Central memory CD8-positive, alpha-beta T cell (primary cell): ENCODE measurements at regions not wholly inside any gene's neighbourhood (a gene's known extent, or its start where the extent isn't known, plus 50 kb on each side); places are given as distances from the start of the nearest gene placed in this dataset.

Experiments
- ATAC-seq: fragments of 150-1000 bp; cut with Tn5 transposase; replicated peaks from 2 replicates; pipeline ENCODE4 v1.10.0; 2022; ENCODE audit warnings: mild to moderate bottlenecking, moderate FRiP score, moderate number of reproducible peaks; ENCODE audit not compliant: poor library complexity, severe bottlenecking; ENCODE audit errors: extremely low read depth
- DNase-seq, 2 donors: peaks; one replicate each; pipeline ENCODE4 v3.0.0; 2021; ENCODE audit warnings: low spot score in 2 of 2
- H3K27ac Mint-ChIP-seq: one replicate; pipeline ENCODE4 v1.8.0; 2022; ENCODE audit warnings: low read depth, mild to moderate bottlenecking, moderate library complexity, mixed read lengths
- H3K27me3 Mint-ChIP-seq: one replicate; pipeline ENCODE4 v1.8.0; 2022; ENCODE audit warnings: mixed read lengths
- H3K36me3 Mint-ChIP-seq: one replicate; pipeline ENCODE4 v1.8.0; 2022; ENCODE audit warnings: mild to moderate bottlenecking, moderate library complexity, mixed read lengths; ENCODE audit not compliant: insufficient read depth
- H3K4me1 Mint-ChIP-seq: one replicate; pipeline ENCODE4 v1.8.0; 2022; ENCODE audit warnings: mixed read lengths
- H3K4me3 Mint-ChIP-seq: one replicate; pipeline ENCODE4 v1.8.0; 2022; ENCODE audit warnings: mild to moderate bottlenecking, moderate library complexity, mixed read lengths
- H3K9me3 Mint-ChIP-seq: one replicate; pipeline ENCODE4 v1.8.0; 2022; ENCODE audit warnings: mixed read lengths

GRCh38 chr3:181971424-181971823 lies 259.7 kb downstream of the SOX2 start:
- H3K4me1 Mint-ChIP-seq = no peaks in the 10 kb centered on the region
- ATAC-seq (no peak), DNase-seq (no peak)
- H3K27me3 Mint-ChIP-seq = no peaks in the 10 kb centered on the region
- H3K9me3 Mint-ChIP-seq = no peaks in the 10 kb centered on the region
- H3K4me3 Mint-ChIP-seq = no peak overlapping the region
- no peak overlapping the region for H3K27ac Mint-ChIP-seq
- no peaks in the 10 kb centered on the region for H3K36me3 Mint-ChIP-seq

DNA sequence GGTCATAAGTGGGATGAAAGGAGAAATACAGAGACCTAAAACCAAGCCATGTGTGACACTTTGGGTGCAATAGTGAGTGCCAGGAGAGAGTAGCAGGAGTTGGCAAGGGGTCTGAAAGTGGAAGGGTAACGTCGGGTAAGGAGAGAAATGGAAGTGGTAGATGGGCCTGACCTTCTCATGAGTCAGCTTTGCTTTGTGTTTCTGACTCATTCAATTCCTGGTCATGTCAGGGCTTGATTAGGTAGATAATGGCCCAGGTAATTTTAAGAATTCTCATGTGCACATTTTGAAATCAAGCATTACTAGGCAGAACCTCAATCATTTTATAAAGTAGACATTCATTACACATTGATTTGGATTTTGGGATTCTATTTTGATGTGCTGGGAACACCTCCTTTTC lies 262.5 kb downstream of the SOX2 start:
- H3K27me3 Mint-ChIP-seq = no peaks in the 10 kb centered on the region
- no peak overlapping the region for H3K4me3 Mint-ChIP-seq
- no peak overlapping the region for H3K27ac Mint-ChIP-seq
- H3K9me3 Mint-ChIP-seq = no peaks in the 10 kb centered on the region
- no peak for ATAC-seq
- no peaks in the 10 kb centered on the region for H3K36me3 Mint-ChIP-seq
- H3K4me1 Mint-ChIP-seq = no peaks in the 10 kb centered on the region
- DNase-seq = no peak

- ATAC-seq = no peak
- Mint-ChIP-seq H3K9me3 (no peaks in the 10 kb centered on the region), H3K4me3 (no peak overlapping the region), H3K27ac (no peak overlapping the region), H3K4me1 (no peaks in the 10 kb centered on the region), H3K36me3 (no peaks in the 10 kb centered on the region), H3K27me3 (no peaks in the 10 kb centered on the region)
- no peak for DNase-seq
Measured at GRCh38 chr3:181976526-181976925, 264.8 kb downstream of the SOX2 start.

GRCh38 chr3:181985386-181985785 lies 273.7 kb downstream of the SOX2 start:
- H3K4me3 Mint-ChIP-seq = no peak overlapping the region
- H3K36me3 Mint-ChIP-seq = no peaks in the 10 kb centered on the region
- no peak overlapping the region for H3K27ac Mint-ChIP-seq
- ATAC-seq (no peak), DNase-seq (no peak)
- no peaks in the 10 kb centered on the region for H3K4me1 Mint-ChIP-seq
- H3K9me3 Mint-ChIP-seq = peaks cover 34% of the 10 kb centered on the region
- H3K27me3 Mint-ChIP-seq = no peaks in the 10 kb centered on the region

DNA sequence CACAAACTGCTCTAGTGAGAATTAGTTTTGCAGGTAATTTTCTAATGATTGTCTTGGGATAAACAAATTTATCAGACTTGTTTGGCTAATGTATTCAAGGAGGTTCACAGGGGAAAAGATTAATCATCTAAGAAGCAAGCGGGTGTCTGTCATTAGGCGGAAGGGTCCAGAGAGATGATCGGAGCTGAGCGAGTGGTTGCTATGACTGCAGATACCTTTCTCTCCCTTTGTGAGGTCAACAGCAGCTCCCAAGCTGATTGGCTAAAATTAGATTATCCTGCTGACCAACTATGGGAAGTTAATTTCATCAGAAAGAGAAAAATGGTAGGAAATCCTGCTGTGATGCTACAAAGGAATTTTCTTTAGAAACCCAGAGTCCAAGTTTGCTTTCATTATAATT lies 276.0 kb downstream of the SOX2 start:
- H3K9me3 Mint-ChIP-seq = peaks cover 22% of the 10 kb centered on the region
- ATAC-seq (no peak), DNase-seq (no peak)
- H3K36me3 Mint-ChIP-seq = no peaks in the 10 kb centered on the region
- no peak overlapping the region for H3K27ac Mint-ChIP-seq
- H3K4me3 Mint-ChIP-seq = no peak overlapping the region
- no peaks in the 10 kb centered on the region for H3K27me3 Mint-ChIP-seq
- H3K4me1 Mint-ChIP-seq = no peaks in the 10 kb centered on the region

GRCh38 chr3:181998828-181999227 lies 287.1 kb downstream of the SOX2 start:
- Mint-ChIP-seq H3K36me3 (no peaks in the 10 kb centered on the region), H3K9me3 (peaks cover 16% of the 10 kb centered on the region), H3K4me3 (no peak overlapping the region), H3K27me3 (no peaks in the 10 kb centered on the region), H3K4me1 (no peaks in the 10 kb centered on the region), H3K27ac (no peak overlapping the region)
- ATAC-seq (no peak), DNase-seq (no peak)

- Mint-ChIP-seq H3K4me1 (no peaks in the 10 kb centered on the region), H3K9me3 (peaks cover 16% of the 10 kb centered on the region), H3K27me3 (no peaks in the 10 kb centered on the region), H3K27ac (no peak overlapping the region), H3K4me3 (no peak overlapping the region), H3K36me3 (no peaks in the 10 kb centered on the region)
- no peak for ATAC-seq
- DNase-seq = no peak
Measured at GRCh38 chr3:181999314-181999713, 287.6 kb downstream of the SOX2 start.

DNA sequence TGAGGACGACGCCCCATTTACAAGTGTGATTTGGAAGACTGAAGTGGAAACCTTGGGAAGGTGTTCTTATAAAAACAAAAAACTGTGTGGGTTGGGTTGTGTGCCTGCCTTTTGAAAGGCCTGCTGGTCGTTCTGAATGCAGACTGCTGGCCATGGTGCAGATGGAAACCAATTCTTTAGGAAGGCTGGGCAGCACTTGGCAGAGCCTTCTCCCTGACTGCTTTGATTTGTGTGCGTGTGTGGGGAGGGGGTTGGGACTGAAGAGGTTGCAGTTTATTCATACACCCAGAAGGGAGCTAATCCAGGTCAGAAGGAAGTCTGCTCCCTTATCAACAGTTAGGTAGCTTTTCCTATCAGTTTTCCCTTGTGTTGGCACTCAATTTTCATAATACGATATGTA lies 288.7 kb downstream of the SOX2 start:
- no peak overlapping the region for H3K4me3 Mint-ChIP-seq
- H3K27ac Mint-ChIP-seq = no peak overlapping the region
- no peaks in the 10 kb centered on the region for H3K4me1 Mint-ChIP-seq
- no peaks in the 10 kb centered on the region for H3K27me3 Mint-ChIP-seq
- H3K9me3 Mint-ChIP-seq = peaks cover 10% of the 10 kb centered on the region
- H3K36me3 Mint-ChIP-seq = no peaks in the 10 kb centered on the region
- no peak for ATAC-seq
- no peak for DNase-seq

DNA sequence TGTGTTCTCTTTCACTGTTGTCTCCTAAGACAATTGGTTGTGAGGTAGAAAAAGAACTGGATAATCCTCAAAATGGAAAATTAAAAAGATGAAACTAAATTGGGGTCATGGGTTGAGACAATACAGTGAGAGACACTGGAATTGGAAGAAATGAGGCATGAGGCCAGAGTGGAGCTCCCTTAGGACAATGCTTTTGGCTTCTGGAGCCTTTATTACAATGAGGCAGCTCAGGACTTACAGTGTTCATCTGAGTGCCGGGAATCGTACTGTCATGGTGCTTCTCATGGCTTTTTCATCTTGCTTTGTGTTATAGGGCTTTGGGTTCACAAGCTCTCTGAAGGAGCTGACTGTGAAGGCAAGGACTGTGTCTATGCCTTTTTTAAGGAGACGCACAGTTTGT lies 293.5 kb downstream of the SOX2 start:
- Mint-ChIP-seq H3K4me1 (no peaks in the 10 kb centered on the region), H3K36me3 (no peaks in the 10 kb centered on the region)
- ATAC-seq = no peak

GRCh38 chr3:182005701-182006100 lies 294.0 kb downstream of the SOX2 start:
- no peak overlapping the region for H3K27ac Mint-ChIP-seq
- no peak overlapping the region for H3K4me3 Mint-ChIP-seq
- no peaks in the 10 kb centered on the region for H3K27me3 Mint-ChIP-seq
- DNase-seq = no peak
- no peaks in the 10 kb centered on the region for H3K4me1 Mint-ChIP-seq
- no peaks in the 10 kb centered on the region for H3K9me3 Mint-ChIP-seq
- ATAC-seq = no peak
- no peaks in the 10 kb centered on the region for H3K36me3 Mint-ChIP-seq

More for the DNA sequence above, 293.5 kb downstream of the SOX2 start:
- DNase-seq = no peak
- Mint-ChIP-seq H3K27me3 (no peaks in the 10 kb centered on the region), H3K9me3 (no peaks in the 10 kb centered on the region), H3K4me3 (no peak overlapping the region), H3K27ac (no peak overlapping the region)

DNA sequence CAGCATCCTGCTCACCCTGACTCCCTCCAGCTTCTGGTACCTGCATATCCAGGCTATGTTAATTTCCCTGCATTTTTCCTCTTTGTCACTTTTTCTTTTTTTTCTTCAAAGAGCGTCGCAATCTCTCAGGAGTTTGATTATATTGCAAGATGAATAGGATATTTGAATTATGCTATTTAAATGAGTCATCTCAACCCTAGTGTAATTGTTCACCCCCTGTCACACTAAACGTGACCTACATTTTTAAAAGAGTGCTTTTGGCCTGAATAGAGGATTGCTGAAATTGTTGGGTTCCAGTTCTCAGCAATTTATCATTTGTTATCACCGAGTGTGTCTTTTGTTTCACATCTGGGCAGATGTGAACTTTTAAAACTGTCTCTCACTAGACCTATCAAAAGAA lies 294.7 kb downstream of the SOX2 start:
- DNase-seq (no peak), ATAC-seq (no peak)
- Mint-ChIP-seq H3K9me3 (no peaks in the 10 kb centered on the region), H3K27ac (no peak overlapping the region), H3K36me3 (no peaks in the 10 kb centered on the region), H3K4me3 (no peak overlapping the region), H3K4me1 (no peaks in the 10 kb centered on the region), H3K27me3 (no peaks in the 10 kb centered on the region)

DNA sequence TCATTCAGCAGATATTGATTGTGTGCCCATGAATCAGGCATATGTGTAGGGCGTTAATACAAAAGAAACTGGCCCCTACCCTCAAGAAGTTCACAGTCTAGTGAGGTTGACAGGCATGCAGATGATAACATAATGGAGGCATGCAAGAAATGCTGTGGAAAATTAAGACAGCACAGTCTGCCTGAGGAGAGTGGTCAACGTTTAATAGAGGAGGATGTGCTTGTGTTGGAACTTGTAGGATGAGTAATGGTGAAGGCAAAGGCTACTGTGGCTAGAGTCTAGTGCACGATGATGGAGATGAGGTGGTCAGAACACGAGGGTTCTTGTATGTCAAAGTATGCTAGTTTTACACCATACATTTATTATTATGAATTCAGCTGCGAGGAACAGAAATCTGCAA lies 295.7 kb downstream of the SOX2 start:
- ATAC-seq (no peak), DNase-seq (no peak)
- Mint-ChIP-seq H3K36me3 (no peaks in the 10 kb centered on the region), H3K4me1 (no peaks in the 10 kb centered on the region), H3K27me3 (no peaks in the 10 kb centered on the region), H3K9me3 (no peaks in the 10 kb centered on the region), H3K27ac (no peak overlapping the region), H3K4me3 (no peak overlapping the region)

DNA sequence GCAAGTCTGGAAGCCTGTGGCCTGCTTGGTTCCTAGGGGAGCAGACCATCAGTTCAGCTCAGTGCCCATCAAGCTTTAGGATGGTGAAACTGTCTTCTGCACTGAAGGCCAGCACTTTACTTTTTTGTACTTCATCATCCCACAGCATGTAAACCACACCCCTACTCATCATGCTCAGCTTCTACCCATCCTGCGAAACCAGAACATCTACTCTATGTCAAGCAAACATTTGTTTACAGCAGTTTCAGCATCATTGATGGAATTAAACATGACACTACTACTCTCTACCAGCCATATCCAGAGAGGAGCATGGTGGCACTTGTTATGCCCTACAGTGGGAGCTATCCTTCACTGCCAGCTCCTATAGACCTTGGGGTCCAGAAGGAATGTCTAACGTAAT lies 306.6 kb downstream of the SOX2 start:
- H3K4me1 Mint-ChIP-seq = no peaks in the 10 kb centered on the region

DNA sequence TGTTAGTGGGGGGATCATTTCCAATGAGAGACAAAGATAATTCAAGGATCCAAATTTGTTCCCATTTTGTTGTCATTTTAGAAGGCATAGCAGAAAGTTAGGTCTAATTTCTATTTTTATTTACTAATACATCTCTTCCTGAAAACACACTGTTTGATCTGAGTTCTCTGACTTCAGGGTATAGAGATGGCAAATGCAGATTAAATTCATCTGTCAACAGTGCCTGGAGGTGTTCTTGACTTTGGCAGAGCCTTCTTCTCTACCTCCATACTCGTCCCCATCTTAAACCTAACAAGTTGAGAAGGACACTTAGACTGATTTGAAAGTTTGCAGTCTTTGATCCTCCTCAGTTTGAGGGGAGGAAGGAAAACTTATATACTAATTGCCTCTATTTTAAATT lies 308.2 kb downstream of the SOX2 start:
- Mint-ChIP-seq H3K4me1 (no peaks in the 10 kb centered on the region), H3K9me3 (no peaks in the 10 kb centered on the region), H3K4me3 (no peak overlapping the region), H3K27ac (no peak overlapping the region), H3K27me3 (no peaks in the 10 kb centered on the region), H3K36me3 (no peaks in the 10 kb centered on the region)
- DNase-seq = no peak
- no peak for ATAC-seq

More for the DNA sequence above, 306.6 kb downstream of the SOX2 start:
- Mint-ChIP-seq H3K9me3 (no peaks in the 10 kb centered on the region), H3K4me3 (no peak overlapping the region), H3K27me3 (no peaks in the 10 kb centered on the region), H3K27ac (no peak overlapping the region), H3K36me3 (no peaks in the 10 kb centered on the region)
- no peak for ATAC-seq
- no peak for DNase-seq
